ENCODE measurements at regions not wholly inside any gene's neighbourhood (a gene's known extent, or its start where the extent isn't known, plus 50 kb on each side); places are given as distances from the start of the nearest gene placed in this dataset.

GRCh38 chr19:32201211-32201610, 144.2 kb upstream of the ZNF507 start:
- H3K4me3 ChIP-seq (ENCODE audit: control insufficient read depth, low read depth, low read length), result no peak overlapping the region
- no peak for DNase-seq (ENCODE audit: low read depth)
- TF ChIP-seq CTCF (conservative IDR thresholded peaks at IDR 0.05; ENCODE audit: control insufficient read depth, insufficient read depth, low read depth, low read length), result no peak

GRCh38 chr19:32201636-32202051, 143.8 kb upstream of the ZNF507 start:
- DNase-seq (ENCODE audit: low read depth), result no peak
- TF ChIP-seq CTCF (conservative IDR thresholded peaks at IDR 0.05; ENCODE audit: control insufficient read depth, insufficient read depth, low read depth, low read length), result no peak
- no peak overlapping the region for H3K4me3 ChIP-seq (ENCODE audit: control insufficient read depth, low read depth, low read length)

GRCh38 chr19:32202244-32202643, 143.2 kb upstream of the ZNF507 start:
- H3K4me3 ChIP-seq (ENCODE audit: control insufficient read depth, low read depth, low read length), result no peak overlapping the region
- TF ChIP-seq CTCF (conservative IDR thresholded peaks at IDR 0.05; ENCODE audit: control insufficient read depth, insufficient read depth, low read depth, low read length), result no peak
- DNase-seq (ENCODE audit: low read depth), result no peak

GRCh38 chr19:32203161-32203560, 142.2 kb upstream of the ZNF507 start:
- TF ChIP-seq CTCF (conservative IDR thresholded peaks at IDR 0.05; ENCODE audit: control insufficient read depth, insufficient read depth, low read depth, low read length), result no peak
- no peak overlapping the region for H3K4me3 ChIP-seq (ENCODE audit: control insufficient read depth, low read depth, low read length)
- no peak for DNase-seq (ENCODE audit: low read depth)

- no peak overlapping the region for H3K4me3 ChIP-seq (ENCODE audit: control insufficient read depth, low read depth, low read length)
- DNase-seq (ENCODE audit: low read depth), result no peak
- TF ChIP-seq CTCF (conservative IDR thresholded peaks at IDR 0.05; ENCODE audit: control insufficient read depth, insufficient read depth, low read depth, low read length), result no peak
These were observed 139.3 kb upstream of the ZNF507 start for GRCh38 chr19:32206065-32206464.

- no peak for DNase-seq (ENCODE audit: low read depth)
- H3K4me3 ChIP-seq (ENCODE audit: control insufficient read depth, low read depth, low read length), result no peak overlapping the region
- TF ChIP-seq CTCF (conservative IDR thresholded peaks at IDR 0.05; ENCODE audit: control insufficient read depth, insufficient read depth, low read depth, low read length), result no peak
These were observed 137.3 kb upstream of the ZNF507 start for GRCh38 chr19:32208060-32208459.

- DNase-seq (ENCODE audit: low read depth), result no peak
- H3K4me3 ChIP-seq (ENCODE audit: control insufficient read depth, low read depth, low read length), result no peak overlapping the region
- TF ChIP-seq CTCF (conservative IDR thresholded peaks at IDR 0.05; ENCODE audit: control insufficient read depth, insufficient read depth, low read depth, low read length), result no peak
These were observed 126.0 kb upstream of the ZNF507 start for GRCh38 chr19:32219392-32219791.

All from fibroblast of mammary gland (primary cell).